ENCODE measurements at regions not wholly inside any gene's neighbourhood (a gene's known extent, or its start where the extent isn't known, plus 50 kb on each side); places are given as distances from the start of the nearest gene placed in this dataset.

DNA sequence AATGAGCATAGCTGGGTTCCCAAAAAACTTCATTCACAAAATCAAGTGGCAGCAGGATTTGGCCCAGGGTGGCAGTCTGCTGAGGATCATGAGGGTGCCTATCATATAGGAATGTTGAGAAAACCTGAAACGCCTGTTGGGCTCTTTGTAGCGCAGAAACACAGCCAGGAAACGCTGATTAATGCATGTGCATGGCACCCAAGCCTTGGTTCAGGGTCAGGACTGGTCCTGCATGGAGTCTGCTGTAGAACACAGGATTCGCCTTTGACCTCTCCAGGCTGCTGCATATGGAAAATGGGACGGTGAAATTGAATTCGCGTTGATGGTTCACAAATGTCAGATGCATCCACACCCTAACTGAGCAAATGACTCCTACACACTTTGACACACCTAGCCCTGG lies 227.9 kb upstream of the COPS8 start:
- DNase-seq, result no peak

DNA sequence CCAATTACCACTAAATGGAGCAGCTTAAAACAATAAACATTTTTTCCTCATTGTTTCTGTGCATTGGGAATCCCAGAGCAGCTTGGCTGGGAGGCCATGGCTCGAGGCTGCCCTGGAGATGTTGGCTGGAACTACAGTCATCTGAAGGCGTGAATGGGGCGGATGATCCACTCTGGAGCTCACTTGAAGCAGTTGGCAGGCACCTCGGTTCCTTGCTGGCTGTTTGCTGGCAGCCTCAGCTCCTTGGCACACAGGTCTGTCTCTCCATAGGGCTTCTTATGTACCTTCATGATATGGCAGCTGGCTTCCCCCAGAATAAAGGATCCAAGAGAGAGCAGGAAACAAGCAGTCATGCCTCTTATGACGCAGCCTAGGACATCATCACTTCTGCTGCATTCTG lies 227.0 kb upstream of the COPS8 start:
- no peak for DNase-seq

DNA sequence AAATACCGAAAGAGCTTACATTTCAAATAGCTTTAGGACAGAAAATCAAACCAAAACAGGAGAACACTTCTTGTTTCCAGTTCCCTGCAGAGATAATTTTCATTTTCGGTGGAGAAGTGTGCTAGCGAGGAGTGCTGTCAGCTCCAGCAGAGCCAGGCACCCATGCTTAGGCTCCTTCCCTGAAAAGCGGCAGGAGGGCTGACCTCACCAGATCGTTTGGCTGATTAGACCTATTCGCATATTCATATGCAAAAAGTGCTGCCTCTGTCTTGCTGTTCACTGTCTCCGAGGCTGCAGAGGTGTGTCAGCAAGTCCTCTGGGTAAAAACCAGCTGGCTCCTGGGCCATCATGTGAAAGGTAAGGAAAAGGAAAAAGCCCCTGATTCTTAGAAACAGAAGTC lies 225.8 kb upstream of the COPS8 start:
- no peak for DNase-seq

DNA sequence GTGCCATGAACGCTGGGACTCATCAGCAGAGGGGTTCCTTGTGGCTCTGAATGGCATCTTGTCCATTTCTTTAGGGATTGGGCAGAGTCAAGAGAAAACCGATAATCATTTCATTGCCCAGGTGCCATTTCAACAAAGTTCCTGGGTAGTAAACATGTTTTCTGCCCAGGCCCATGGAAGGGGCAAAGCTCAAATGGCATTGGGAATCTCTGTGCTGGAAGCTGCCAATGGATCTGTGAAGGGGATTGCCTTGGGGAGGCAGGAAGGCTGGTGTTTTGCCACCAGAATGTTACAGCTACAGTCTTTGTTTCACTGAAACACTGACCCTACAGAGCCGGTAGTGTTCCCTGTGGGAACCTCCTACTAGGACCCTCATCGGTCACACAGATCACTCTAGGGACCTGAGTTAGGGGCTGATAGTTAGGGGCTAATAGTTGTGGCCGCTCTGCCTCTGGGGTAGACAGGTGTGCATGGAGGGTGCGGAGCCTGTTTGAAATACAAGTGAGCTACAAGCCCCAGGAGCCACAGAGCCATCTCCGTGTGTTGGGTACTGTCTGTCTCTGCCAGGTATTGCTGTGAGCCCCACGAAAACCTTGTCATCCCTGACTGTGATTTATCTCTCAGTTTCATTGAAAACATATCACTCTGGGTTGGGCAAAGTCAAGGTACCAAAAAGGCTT lies 224.4 kb upstream of the COPS8 start:
- no peak for DNase-seq

DNA sequence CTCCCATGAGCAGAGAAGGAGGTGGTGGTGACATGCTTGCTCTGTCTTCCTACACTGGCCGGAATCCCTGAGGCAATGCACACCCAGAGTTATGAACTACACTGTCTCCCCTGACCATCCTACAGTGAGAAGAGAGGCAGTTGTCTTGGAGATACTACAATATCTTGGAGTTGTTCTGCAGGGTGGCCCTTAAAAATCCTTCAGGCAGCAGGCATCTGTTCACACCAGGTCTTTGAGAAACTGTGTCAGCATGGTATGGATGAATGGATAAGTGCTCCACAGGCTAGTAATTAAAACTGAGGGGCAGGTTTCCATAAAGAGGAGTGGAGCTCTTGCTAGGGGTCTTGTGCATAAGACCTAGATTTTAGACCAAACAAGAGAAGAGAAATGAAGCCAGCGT lies 223.7 kb upstream of the COPS8 start:
- no peak for DNase-seq

DNA sequence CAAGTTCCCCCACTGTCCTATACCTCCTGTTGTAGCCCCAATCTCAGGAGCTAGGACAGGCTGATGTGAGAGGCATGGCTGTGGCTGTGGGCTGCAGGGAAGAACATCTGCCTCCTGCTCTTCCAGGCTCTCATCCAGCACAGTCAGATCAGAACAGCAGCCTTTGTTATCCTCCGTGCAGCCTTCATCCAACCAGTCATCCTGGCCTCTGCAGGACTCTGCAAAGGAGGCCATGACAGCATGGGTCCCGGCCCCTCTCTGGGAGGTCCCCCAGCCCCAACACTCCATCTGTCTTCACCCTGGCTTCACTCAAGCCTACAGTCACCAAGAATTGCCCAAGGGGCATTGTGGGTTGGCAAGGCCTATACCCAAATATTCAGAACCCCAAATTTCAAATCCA lies 223.2 kb upstream of the COPS8 start:
- DNase-seq, result no peak

DNA sequence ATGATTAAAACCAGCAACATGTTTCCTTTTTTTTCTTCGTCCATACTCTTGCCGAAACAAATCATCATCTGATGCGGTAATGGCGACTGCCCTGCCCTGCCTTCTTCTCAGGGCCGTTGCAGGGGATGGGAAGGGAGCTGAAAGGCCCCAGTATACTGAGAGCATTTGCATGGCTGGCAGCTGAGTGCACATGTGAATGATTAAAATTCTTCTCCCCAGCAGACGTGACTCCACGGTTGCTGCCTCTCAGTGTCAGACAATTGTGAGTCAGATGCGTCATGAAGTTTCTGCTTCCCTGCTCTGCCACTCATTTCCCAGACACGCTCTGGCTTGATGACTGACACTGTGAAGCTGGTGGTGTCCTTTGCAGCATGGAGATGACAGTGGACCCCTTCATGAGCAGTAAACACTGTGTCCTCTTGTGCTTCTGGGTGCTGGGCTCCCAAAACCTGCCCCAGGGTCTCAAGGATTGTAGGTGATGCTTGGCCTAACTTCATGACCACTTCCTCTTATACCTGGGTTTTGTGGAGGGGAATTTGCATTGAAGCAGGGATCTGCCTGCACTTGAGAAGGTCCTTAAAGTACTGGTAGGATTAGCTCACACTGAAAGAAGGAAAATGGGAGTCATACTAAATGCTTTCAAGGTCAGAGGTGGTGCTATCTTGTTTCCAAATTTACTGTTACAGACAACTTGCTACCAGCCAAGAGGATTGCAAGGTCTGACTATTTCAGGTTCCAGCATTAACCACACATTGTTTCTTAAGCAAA lies 222.5 kb upstream of the COPS8 start:
- DNase-seq, result no peak

DNA sequence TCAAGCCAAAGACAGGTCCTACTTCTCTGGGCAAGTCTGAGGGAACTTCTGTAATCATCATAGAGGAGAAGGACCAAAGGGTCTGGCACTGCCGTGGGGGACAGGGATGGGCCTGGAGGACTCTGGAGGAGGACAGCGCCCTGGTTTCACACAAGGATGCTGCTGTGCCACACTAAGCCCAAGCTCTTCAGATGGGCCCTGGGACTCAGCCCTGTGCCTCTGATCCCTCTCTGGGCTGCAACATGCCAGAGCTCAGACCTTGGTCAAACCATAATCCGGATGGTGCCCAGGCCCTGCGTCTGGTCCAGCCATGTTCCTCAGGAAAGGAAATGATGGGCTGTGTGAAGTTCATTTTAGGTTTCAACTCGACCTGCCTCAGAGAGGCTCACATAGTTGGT lies 222.0 kb upstream of the COPS8 start:
- DNase-seq, result no peak

DNA sequence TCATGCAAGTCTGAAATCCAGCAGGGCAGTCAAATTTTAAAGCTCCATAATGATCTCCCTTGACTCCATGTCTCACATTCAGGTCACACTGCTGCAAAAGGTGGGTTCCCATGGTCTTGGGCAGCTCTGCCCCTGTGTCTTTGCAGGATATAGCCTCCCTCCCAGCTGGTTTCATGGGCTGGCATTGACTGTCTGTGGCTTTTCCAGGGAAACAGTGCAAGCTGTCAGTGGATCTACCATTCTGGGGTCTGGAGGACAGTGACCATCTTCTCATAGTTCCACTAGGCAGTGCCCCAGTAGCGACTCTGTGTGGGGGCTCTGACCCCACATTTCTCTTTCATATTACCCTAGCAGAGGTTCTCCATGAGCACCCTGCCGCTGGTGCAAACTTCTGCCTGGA lies 220.6 kb upstream of the COPS8 start:
- DNase-seq, result no peak

DNA sequence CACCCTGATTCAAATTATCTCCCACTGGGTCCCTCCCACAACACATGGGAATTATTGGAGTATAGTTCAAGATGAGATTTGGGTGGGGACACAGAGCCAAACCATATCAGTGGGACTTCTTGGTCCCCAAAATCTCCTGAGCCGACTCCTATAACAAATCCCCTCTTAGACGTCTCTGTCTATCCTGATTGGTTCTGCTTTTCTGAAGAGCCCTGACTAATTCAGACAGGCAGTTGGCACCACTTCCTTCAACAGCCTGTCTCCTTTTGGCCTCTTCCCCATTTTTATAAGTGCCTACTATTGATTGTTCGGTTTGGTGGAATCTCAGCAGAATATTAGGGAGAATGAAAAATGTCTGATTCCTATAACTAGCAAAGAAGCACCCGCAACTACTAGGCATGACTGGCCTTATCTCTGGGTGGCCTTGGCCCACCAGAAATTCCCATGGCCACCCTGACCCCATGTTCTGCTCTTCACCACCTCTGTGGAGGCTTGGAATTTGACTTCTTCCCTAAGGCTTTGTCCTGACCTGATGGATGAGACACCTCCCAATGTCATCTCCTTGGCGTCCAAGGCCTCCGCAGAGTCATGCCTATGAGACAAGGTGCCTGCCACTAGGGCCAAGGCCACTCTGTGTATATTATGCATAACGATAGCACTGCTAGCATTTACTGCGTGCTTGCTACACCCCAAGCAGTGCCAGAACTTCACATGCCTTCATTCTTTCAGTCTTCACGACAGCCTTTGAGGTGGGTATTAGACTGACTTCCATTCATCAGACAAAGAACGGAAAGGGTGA lies 218.9 kb upstream of the COPS8 start:
- DNase-seq, result no peak

DNA sequence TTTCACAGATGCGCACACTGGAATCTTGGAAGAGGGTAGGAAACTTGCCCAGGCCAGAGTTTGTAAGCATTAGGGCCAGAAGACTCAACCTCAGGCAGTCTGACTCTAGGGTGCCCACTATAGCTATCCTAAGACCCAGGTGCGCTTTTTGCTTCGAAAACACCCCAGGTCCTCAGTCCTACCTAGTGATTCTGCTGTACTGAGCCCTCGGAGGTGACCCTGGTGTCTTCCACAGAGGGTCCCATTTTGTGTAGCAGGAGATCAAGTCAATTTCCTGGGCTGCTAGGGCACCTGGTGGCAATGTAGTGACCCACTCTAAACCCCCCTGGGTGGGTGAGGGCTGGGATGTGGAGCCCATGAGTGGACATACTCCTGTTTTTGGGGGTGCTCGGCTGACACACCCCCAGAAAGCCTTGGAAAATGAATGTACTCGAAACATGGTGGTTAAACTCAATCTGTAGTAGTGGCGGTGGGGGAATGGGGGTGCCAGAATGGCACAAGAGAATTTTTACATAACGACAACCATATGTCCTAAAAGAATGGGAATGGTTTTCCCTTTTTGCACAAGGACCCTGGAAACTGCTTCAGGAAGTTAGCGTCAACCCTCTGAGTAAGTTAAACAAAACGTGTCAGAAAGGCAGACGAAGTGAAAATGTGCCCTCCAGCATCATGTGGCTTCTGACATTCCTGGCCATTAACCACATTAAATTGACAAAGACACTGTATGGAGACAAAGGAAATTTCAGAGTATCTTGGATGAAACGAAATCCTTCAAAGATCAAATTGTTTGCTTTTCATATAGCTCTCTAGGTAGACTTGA lies 218.0 kb upstream of the COPS8 start:
- DNase-seq, result no peak

DNA sequence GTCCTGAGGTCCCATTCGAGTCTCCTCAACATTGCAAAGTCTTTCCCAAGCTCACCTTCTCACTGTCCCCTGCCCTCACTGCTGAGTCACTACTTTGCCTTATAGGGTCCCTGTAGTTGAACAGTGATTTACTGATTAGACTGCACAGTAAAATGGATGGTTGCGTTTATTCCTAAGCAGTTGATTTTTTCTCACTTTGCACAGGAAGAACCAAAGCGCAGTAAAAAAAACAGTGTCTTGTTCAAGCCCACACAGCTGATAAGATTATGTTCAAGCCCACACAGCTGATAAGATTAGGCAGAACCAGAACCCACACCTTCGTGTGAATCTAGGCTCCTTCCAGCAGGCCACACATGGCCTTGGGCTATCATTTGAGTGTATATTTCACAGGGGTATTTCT lies 215.3 kb upstream of the COPS8 start:
- DNase-seq, result no peak

DNA sequence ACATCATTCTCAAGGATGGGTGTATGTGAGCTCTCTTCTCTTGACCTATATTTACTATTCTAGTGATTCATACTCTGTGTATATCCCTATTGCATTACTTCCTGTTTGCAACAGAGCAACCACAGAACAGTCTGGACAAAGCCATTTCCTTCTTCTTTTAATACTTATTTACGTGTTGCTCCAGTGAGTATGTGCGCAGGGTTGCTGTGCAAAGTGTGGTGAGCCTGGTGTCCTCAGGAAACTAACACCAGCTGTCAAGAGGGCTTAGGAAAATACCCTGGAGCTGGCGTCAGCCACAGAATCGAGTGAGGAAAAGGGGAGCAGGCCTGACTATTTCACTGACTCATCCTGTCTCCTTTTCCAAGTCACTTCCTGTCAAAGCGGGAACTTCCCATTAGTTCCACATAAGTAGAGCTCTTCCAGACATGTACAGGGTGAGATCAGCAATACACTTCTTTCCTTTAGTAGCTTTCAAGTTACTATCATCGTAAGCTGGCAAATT lies 214.1 kb upstream of the COPS8 start:
- DNase-seq, result no peak

DNA sequence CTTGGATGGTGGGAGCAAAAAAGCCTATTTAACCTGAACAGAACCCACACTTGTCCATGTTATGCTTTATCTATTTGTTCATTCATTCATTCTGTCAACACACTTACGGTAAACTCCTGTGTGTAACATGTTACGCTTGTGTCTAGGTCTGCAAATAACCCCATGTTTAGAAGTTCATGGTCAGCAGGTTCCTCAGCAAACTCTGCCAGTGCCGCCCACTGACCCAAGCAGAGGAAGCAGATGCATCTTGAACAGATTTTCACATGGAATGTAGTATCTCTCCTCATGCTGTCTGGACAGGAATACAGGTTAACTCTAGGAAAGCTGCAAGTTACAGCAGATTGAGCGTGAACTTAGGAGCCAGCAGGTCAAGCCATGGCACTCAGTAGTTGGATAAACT lies 213.7 kb upstream of the COPS8 start:
- DNase-seq, result no peak

DNA sequence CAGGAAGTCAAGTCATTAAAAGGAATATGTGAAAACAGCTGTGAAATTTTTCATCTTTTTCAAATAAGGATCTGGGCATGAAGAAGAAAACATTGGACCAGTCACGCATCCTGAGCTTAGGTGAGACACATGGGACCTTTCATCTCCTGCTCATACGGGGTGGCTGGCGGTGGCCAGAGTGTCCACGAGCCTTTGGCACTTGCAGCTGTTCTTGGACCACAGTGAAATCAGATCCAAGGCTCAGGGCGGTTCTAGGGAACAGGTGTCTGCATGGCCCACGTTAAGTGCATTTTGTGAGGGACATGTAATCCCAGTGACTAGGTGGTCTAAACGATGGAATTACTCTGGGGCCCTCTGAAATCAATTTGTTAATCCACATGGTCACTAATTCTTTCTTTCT lies 212.7 kb upstream of the COPS8 start:
- DNase-seq, result no peak

DNA sequence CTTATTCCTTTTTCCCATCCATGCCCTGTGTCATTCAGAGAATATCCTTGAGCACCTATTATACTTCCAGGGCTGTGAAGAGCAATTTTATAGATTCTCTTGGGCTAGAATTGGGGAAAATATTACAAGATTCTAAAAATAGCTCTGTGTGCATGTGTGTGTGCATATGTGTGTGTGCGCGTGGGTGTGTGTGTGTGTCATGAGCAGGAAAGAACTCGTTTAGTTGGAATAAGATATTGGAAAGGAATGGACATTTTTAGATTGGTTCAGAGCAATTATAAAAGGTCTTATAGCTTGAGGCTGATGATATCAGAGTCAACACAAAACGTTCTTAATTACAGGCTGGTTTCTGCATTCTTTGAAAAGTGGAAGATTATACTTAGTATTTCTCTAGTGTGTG lies 212.1 kb upstream of the COPS8 start:
- DNase-seq, result no peak

DNA sequence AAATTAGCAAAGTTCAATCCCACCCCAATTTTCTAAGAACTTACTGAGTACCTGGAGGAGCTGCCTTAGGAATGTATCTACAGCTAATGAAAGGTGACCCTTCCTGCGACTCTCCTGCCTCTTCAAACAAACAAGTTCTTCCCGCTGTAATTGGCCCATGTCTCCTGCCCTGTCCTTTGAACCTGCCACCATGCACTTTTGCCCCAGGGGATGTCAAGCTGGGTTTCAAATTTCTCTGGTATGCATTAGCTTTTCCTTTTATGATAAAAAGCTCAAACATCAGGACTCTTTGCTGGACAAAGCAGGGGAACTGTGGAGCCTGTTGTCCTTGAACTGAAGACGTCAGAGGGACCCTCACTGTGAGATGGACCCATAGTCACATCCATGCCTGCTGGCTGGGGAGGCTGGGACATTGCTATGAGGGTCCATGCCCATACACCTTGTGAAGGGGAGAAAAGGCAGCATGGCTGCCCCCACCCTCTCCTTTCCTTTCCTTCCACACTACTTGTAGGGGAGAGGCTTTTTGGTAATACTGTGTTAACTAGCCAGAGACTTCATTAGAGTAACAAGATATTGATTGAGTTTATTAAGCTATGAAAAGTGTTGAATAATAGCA lies 210.7 kb upstream of the COPS8 start:
- no peak for DNase-seq

DNA sequence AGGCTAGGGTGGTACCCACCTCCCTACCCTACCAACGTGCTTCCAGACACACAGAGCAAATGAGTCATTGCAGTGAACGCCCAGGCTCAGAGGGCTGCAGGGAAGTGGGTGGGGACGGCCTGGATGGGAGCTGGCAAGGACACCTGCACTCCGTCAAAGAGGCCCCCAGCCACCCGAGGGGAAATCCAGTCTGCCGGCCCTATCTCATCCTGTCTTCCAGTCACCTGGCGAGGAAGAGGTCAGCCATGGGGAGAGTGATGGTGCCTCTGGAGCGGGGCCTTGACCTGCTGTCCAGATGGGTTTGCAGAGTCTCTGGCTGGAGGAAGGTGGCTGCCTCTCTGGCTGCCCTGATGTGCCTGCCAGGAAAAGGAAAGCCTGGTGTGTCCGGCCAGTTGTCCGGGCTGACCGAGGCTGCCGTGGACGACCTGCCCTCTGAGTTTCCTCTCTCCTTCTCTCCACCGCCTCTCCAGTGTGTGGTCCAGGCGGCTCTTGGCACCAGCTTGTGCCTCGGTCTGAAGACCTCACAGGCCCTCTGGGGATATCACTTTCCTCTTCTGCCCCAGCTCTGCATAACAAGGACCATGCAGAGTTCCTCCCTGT lies 209.7 kb upstream of the COPS8 start:
- no peak for DNase-seq

DNA sequence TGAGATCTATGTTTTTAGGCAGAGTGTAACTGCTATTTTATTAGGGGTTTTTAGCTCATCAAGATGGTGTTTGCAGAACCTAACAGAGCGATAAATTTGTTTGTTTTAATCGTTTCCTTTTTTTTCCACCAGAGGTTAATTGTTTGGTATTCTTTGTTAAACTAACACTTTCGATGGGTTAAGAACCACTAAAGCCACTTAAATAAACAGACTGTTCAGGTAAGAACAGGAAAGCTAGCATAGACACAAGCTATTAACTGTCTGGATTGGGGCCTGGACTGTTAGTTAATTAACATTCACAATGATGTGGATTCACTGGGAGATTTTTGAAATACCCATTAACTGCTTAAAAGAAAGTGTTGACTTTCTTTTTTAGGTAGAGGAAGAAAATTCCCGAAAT lies 209.0 kb upstream of the COPS8 start:
- DNase-seq, result no peak

DNA sequence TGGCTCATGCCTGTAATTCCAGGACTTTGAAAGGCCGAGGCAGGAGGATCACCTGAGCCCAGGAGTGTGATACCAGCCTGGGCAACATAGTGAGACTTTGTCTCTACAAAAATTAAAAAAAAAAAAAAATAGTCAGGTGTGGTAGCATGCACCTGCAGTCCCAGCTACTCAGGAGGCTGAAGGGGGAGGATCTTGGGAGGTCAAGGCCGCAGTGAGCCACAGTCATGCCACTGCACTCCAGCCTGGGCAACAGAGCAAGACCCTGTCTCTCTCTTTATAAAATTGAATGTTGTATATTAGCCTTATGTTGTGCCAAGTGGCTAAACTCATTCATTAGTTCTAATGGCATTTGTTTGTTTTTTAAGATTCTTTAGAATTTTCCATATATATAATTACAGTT lies 207.7 kb upstream of the COPS8 start:
- DNase-seq, result no peak

DNA sequence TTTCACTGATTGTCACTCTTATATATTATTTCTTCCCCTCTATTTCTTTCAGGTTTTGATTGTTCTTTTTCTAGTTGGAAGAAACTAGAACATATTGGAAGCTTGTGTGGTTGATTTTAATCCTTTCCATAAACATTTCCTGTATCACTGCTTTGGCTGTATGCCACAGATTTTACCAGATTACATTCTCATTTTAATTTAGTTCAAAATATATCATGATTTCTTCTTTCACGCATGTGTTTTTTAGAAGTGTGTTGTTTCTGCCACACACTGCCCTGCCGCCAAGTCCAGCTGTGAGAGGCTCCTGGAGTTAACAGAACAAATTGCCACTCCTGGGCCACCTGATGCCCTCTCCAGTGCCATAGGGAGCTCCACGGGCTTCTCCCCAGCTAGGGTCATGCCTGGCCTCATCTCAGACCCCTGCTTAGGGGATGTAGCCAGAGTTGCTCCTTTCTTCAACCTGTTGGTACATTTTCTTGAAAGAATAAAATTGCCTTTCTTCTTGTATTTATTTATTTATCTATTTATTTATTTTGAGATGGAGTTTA lies 206.2 kb upstream of the COPS8 start:
- DNase-seq, result no peak

DNA sequence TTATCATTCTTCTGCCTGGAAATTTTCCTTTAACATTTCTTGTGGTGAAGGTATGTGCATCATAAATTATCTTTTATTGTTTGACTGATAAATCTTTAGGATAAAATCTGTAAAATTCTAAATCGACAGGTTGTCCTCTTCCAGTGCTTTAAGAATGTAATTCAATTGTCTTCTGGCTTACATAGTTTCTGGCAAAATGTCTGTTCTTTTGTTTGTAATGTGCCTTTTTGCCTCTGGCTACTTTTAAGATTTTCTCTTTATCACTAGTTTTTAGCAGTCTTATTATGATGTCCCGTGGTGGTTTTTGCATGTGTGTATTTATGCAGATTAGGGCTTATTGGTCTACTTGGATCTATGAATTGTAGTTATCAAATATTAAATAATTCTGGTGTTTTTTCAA lies 203.6 kb upstream of the COPS8 start:
- no peak for DNase-seq

Data from activated T-cell treated with anti-CD3 and anti-CD28 coated beads for 4 hours (primary cell).